HG02678 (cell line): ENCODE measurements at regions not wholly inside any gene's neighbourhood (a gene's known extent, or its start where the extent isn't known, plus 50 kb on each side); places are given as distances from the start of the nearest gene placed in this dataset.
A peak's percentile ranks its signal among the peaks of the same experiment; 100 is the strongest.

Source experiments
- ATAC-seq: cut with Tn5 transposase; IDR thresholded peaks from one replicate; pipeline ENCODE4 v1.9.1; 2021; ENCODE audit warnings: mild to moderate bottlenecking, moderate library complexity; ENCODE audit not compliant: unreplicated experiment

GRCh38 chr12:39127401-39127800 lies 222.0 kb upstream of the CPNE8 start:
- ATAC-seq, result no peak

- no peak for ATAC-seq
Observed at GRCh38 chr12:39125566-39125965, 220.2 kb upstream of the CPNE8 start.

- ATAC-seq, result no peak
Observed at GRCh38 chr12:39124768-39125167, 219.4 kb upstream of the CPNE8 start.

- ATAC-seq, result no peak
Observed at GRCh38 chr12:39123580-39124253, 218.3 kb upstream of the CPNE8 start.

GRCh38 chr12:39122562-39123204 lies 217.3 kb upstream of the CPNE8 start:
- no peak for ATAC-seq

- no peak for ATAC-seq
Observed at GRCh38 chr12:39116861-39117260, 211.5 kb upstream of the CPNE8 start.

GRCh38 chr12:39112064-39112463 lies 206.7 kb upstream of the CPNE8 start:
- ATAC-seq, result no peak

GRCh38 chr12:39105111-39105510 lies 199.7 kb upstream of the CPNE8 start:
- ATAC-seq, result no peak

- ATAC-seq, result peak; percentile 99
Observed at GRCh38 chr12:39103552-39104165, 198.3 kb upstream of the CPNE8 start.

- ATAC-seq, result no peak
Observed at GRCh38 chr12:39102474-39103209, 197.3 kb upstream of the CPNE8 start.

GRCh38 chr12:39095636-39096330 lies 190.4 kb upstream of the CPNE8 start:
- no peak for ATAC-seq

- ATAC-seq, result no peak
Observed at GRCh38 chr12:39081910-39082309, 176.5 kb upstream of the CPNE8 start.

GRCh38 chr12:39077226-39077625 lies 171.8 kb upstream of the CPNE8 start:
- no peak for ATAC-seq

GRCh38 chr12:39074063-39074462 lies 168.7 kb upstream of the CPNE8 start:
- ATAC-seq, result no peak

- ATAC-seq, result no peak
Observed at GRCh38 chr12:39072658-39073057, 167.3 kb upstream of the CPNE8 start.

- ATAC-seq, result no peak
Observed at GRCh38 chr12:39071611-39072010, 166.2 kb upstream of the CPNE8 start.

- ATAC-seq, result no peak
Observed at GRCh38 chr12:39070775-39071174, 165.4 kb upstream of the CPNE8 start.

GRCh38 chr12:39065455-39065854 lies 160.1 kb upstream of the CPNE8 start:
- ATAC-seq, result no peak

GRCh38 chr12:39064708-39065107 lies 159.3 kb upstream of the CPNE8 start:
- no peak for ATAC-seq

GRCh38 chr12:39062266-39062996 lies 157.0 kb upstream of the CPNE8 start:
- no peak for ATAC-seq
